ENCODE measurements at regions not wholly inside any gene's neighbourhood (a gene's known extent, or its start where the extent isn't known, plus 50 kb on each side); places are given as distances from the start of the nearest gene placed in this dataset.

DNA sequence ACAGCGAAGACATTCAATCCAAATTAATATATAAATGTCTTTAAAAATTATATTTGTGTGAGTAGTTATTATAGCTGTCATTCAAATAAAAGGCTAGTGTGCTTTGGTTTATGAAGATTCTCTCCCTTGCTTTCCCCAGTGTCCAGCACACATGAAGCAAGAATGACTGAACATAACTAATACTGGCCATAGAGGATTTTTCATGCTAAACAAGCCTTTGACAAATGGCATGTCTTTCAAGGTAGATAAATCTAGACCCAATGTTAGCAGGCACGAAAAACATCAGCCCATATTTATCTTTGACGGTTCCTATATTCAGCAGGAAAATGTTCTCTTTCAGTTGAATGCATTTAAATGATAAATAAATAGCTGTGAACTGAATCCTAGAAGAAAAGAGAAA is 1234.4 kb downstream of the EPHA7 start:
- TF ChIP-seq, protein P1, sequence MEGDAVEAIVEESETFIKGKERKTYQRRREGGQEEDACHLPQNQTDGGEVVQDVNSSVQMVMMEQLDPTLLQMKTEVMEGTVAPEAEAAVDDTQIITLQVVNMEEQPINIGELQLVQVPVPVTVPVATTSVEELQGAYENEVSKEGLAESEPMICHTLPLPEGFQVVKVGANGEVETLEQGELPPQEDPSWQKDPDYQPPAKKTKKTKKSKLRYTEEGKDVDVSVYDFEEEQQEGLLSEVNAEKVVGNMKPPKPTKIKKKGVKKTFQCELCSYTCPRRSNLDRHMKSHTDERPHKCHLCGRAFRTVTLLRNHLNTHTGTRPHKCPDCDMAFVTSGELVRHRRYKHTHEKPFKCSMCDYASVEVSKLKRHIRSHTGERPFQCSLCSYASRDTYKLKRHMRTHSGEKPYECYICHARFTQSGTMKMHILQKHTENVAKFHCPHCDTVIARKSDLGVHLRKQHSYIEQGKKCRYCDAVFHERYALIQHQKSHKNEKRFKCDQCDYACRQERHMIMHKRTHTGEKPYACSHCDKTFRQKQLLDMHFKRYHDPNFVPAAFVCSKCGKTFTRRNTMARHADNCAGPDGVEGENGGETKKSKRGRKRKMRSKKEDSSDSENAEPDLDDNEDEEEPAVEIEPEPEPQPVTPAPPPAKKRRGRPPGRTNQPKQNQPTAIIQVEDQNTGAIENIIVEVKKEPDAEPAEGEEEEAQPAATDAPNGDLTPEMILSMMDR (IDR thresholded peaks at IDR 0.05; ENCODE audit: low read depth, low read length) = no peak
- TF ChIP-seq POLR2A (IDR thresholded peaks at IDR 0.05; ENCODE audit: extremely low read depth, insufficient read length) (no peak), MYC (IDR thresholded peaks at IDR 0.05; ENCODE audit: low read depth, low read length) (no peak)
- TF ChIP-seq, protein P2, sequence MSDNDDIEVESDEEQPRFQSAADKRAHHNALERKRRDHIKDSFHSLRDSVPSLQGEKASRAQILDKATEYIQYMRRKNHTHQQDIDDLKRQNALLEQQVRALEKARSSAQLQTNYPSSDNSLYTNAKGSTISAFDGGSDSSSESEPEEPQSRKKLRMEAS (IDR thresholded peaks at IDR 0.05; ENCODE audit: low read depth, low read length) = no peak
